Calu3 (cell line): ENCODE measurements at regions not wholly inside any gene's neighbourhood (a gene's known extent, or its start where the extent isn't known, plus 50 kb on each side); places are given as distances from the start of the nearest gene placed in this dataset.

Experiments used
- BruUV-seq: library from RNA; stranded (reverse); fragments of 400-500 nt; replicated peaks from 2 replicates; lab custom pipeline; 2021; lab: Mats Ljungman, UMichigan
- CTCF ChIA-PET: fragments of 300-600 bp; sonication (Branson Sonifier 250); formaldehyde crosslinking; loops from one replicate; lab custom pipeline; 2022; ENCODE audit warnings: antibody characterized with exemption; lab: Charles Lee
- DNase-seq: peaks from one replicate; pipeline ENCODE4 v3.0.0; 2022
- H3K27ac Mint-ChIP-seq: one replicate; pipeline ENCODE4 v1.8.0; 2022; ENCODE audit warnings: mixed read lengths; ENCODE audit not compliant: unreplicated experiment
- H3K27me3 Mint-ChIP-seq: one replicate; pipeline ENCODE4 v1.8.0; 2022; ENCODE audit warnings: mixed read lengths; ENCODE audit not compliant: unreplicated experiment
- H3K36me3 Mint-ChIP-seq: one replicate; pipeline ENCODE4 v1.8.0; 2022; ENCODE audit warnings: mild to moderate bottlenecking, moderate library complexity, mixed read lengths; ENCODE audit not compliant: insufficient read depth, unreplicated experiment
- H3K4me1 Mint-ChIP-seq: one replicate; pipeline ENCODE4 v1.8.0; 2022; ENCODE audit warnings: mild to moderate bottlenecking, low read depth, mixed read lengths; ENCODE audit not compliant: unreplicated experiment
- H3K4me3 Mint-ChIP-seq: one replicate; pipeline ENCODE4 v1.8.0; 2022; ENCODE audit warnings: mild to moderate bottlenecking, low read depth, moderate library complexity, mixed read lengths; ENCODE audit not compliant: unreplicated experiment
- H3K9me3 Mint-ChIP-seq: one replicate; pipeline ENCODE4 v1.8.0; 2022; ENCODE audit warnings: low read depth, mixed read lengths; ENCODE audit not compliant: unreplicated experiment
- intact Hi-C: fragments of 100-400 bp; cut with micrococcal nuclease; formaldehyde crosslinking; loops from one replicate; pipeline ENCODE4 v1.10.0; 2022; ENCODE audit not compliant: unreplicated experiment
- TF ChIP-seq, protein P1 (sequence below): fragments of 200-600 bp; IDR thresholded peaks from one replicate; pipeline ENCODE4 v1.8.0; 2022; ENCODE audit warnings: antibody characterized with exemption; ENCODE audit not compliant: unreplicated experiment

GRCh38 chr20:57998981-57999464 lies 229.4 kb downstream of the ANKRD60 start:
- peaks cover 51% of the 10 kb centered on the region for H3K4me1 Mint-ChIP-seq
- CTCF ChIA-PET: interaction anchor here (1.2 to 1.4 kb wide), 2 partner anchors 11 to 12 kb away, joined by 3 to 5 read pairs; no protein-coding TSS in a partner anchor
- H3K4me3 Mint-ChIP-seq: no peak overlapping the region
- H3K36me3 Mint-ChIP-seq: no peaks in the 10 kb centered on the region
- TF ChIP-seq, protein P1, sequence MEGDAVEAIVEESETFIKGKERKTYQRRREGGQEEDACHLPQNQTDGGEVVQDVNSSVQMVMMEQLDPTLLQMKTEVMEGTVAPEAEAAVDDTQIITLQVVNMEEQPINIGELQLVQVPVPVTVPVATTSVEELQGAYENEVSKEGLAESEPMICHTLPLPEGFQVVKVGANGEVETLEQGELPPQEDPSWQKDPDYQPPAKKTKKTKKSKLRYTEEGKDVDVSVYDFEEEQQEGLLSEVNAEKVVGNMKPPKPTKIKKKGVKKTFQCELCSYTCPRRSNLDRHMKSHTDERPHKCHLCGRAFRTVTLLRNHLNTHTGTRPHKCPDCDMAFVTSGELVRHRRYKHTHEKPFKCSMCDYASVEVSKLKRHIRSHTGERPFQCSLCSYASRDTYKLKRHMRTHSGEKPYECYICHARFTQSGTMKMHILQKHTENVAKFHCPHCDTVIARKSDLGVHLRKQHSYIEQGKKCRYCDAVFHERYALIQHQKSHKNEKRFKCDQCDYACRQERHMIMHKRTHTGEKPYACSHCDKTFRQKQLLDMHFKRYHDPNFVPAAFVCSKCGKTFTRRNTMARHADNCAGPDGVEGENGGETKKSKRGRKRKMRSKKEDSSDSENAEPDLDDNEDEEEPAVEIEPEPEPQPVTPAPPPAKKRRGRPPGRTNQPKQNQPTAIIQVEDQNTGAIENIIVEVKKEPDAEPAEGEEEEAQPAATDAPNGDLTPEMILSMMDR: no peak
- no peaks in the 10 kb centered on the region for H3K9me3 Mint-ChIP-seq
- no TSS peak for BruUV-seq
- intact Hi-C loops: loop anchor here (5.0 kb wide), 3 partner anchors 57 to 252 kb away; no protein-coding TSS in a partner anchor
- peak overlapping the region; percentile 27 for H3K27ac Mint-ChIP-seq
- no peaks in the 10 kb centered on the region for H3K27me3 Mint-ChIP-seq
- DNase-seq: no peak

- H3K36me3 Mint-ChIP-seq: no peaks in the 10 kb centered on the region
- no TSS peak for BruUV-seq
- intact Hi-C loops: loop anchor here (5.0 kb wide), 3 partner anchors 56 to 251 kb away; no protein-coding TSS in a partner anchor
- CTCF ChIA-PET: no interaction called here
- H3K9me3 Mint-ChIP-seq: no peaks in the 10 kb centered on the region
- peaks cover 51% of the 10 kb centered on the region for H3K4me1 Mint-ChIP-seq
- no peak for DNase-seq
- TF ChIP-seq, protein P1: no peak
- H3K27me3 Mint-ChIP-seq: no peaks in the 10 kb centered on the region
- peak overlapping the region; percentile 27 for H3K27ac Mint-ChIP-seq
- H3K4me3 Mint-ChIP-seq: no peak overlapping the region
Observed at GRCh38 chr20:57998276-57998675, 230.2 kb downstream of the ANKRD60 start.

DNA sequence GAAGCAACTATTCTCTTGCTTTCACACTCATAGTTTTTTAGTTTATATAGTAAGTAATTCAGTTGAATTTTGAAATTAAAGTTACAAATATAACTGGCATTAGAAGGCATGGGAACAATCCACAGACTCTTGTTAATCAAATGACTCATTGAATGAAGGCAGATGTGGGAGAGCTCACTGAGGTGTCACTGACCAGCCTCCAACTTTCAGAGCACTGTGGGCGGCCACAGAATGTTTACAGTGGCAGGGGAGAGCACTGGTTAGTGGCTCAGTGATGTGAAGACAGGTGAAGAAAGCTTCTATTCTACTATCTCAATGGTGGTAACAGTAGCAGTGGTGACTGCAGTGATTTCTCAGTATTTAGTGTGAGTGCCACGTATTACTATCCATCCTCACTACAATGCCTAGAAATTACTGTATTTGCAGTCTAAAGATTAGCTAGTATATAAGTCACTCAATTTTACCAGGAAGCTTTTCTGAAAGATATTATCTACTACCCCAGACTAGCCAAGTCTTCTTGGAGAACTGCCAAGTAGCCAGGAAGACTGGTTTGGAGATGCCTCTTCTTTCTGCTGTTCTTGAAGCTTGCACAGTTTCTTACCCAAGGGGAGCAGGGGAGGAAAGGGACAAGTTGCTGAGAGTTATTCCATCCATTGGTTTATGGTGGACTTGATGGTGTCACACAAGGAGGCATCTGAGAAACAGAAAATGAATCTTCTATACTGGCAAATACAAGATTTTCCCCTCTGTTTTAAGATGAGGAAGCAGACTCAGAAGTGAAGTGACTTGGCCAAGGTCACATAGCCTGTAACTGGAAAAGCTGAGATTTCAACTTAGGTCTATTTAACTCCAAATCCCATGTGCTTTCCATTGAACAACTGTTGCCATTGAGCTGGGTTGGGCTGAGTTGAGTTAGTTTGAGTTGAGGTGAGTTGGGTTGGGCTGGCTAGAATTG lies 231.2 kb downstream of the ANKRD60 start:
- intact Hi-C loops: loop anchor here (5.0 kb wide), 3 partner anchors 55 to 250 kb away; no protein-coding TSS in a partner anchor
- CTCF ChIA-PET: interaction anchor here (0.6 to 1.1 kb wide), 6 partner anchors 26 to 588 kb away, joined by 3 to 7 read pairs (median 4); no protein-coding TSS in a partner anchor
- Mint-ChIP-seq H3K27me3 (no peaks in the 10 kb centered on the region), H3K4me1 (peaks cover 55% of the 10 kb centered on the region), H3K36me3 (no peaks in the 10 kb centered on the region), H3K27ac (peak overlapping the region; percentile 57), H3K4me3 (peak overlapping the region; percentile 1), H3K9me3 (no peaks in the 10 kb centered on the region)
- TF ChIP-seq, protein P1: no peak
- BruUV-seq: no TSS peak
- DNase-seq: peak; percentile 60

GRCh38 chr20:57996465-57996864 lies 232.0 kb downstream of the ANKRD60 start:
- H3K4me1 Mint-ChIP-seq: peaks cover 55% of the 10 kb centered on the region
- no peaks in the 10 kb centered on the region for H3K36me3 Mint-ChIP-seq
- H3K4me3 Mint-ChIP-seq: no peak overlapping the region
- intact Hi-C loops: loop anchor here (5.0 kb wide), 3 partner anchors 54 to 249 kb away; no protein-coding TSS in a partner anchor
- no peak for DNase-seq
- TF ChIP-seq, protein P1: no peak
- H3K27me3 Mint-ChIP-seq: no peaks in the 10 kb centered on the region
- peak overlapping the region; percentile 57 for H3K27ac Mint-ChIP-seq
- CTCF ChIA-PET: interaction anchor here (1.1 kb wide), 2 partner anchors 302 to 589 kb away, joined by 3 to 6 read pairs; no protein-coding TSS in a partner anchor
- BruUV-seq: no TSS peak
- H3K9me3 Mint-ChIP-seq: no peaks in the 10 kb centered on the region
